H9 (cell line): ENCODE measurements at regions not wholly inside any gene's neighbourhood (a gene's known extent, or its start where the extent isn't known, plus 50 kb on each side); places are given as distances from the start of the nearest gene placed in this dataset.

Experiments used
- DNase-seq: peaks from one replicate; pipeline ENCODE4 v3.0.0-alpha.2; 2017
- H2AFZ ChIP-seq: one replicate; pipeline ENCODE4 v1.6.1; 2013; ENCODE audit warnings: mild to moderate bottlenecking, low read length, control low read depth, moderate library complexity
- H2AK5ac ChIP-seq: 2 replicates; pipeline ENCODE4 v1.6.1; 2013; ENCODE audit warnings: low read length, control low read depth, mixed read lengths; ENCODE audit not compliant: insufficient read length
- H2BK120ac ChIP-seq: one replicate; pipeline ENCODE4 v1.6.1; 2013; ENCODE audit warnings: low read depth, mild to moderate bottlenecking, low read length, control low read depth, inconsistent platforms; ENCODE audit not compliant: poor library complexity, severe bottlenecking
- H2BK12ac ChIP-seq: 2 replicates; pipeline ENCODE4 v1.6.1; 2013; ENCODE audit warnings: low read length, control low read depth, mixed read lengths, low read depth; ENCODE audit not compliant: insufficient read length
- H2BK15ac ChIP-seq: 2 replicates; pipeline ENCODE4 v1.6.1; 2013; ENCODE audit warnings: low read depth, low read length, control low read depth
- H2BK20ac ChIP-seq: one replicate; pipeline ENCODE4 v1.6.1; 2013; ENCODE audit warnings: low read depth, mild to moderate bottlenecking, low read length, control low read depth, inconsistent platforms; ENCODE audit not compliant: poor library complexity, severe bottlenecking
- H2BK5ac ChIP-seq: 2 replicates; pipeline ENCODE4 v1.6.1; 2013; ENCODE audit warnings: low read length, control low read depth, mixed read lengths; ENCODE audit not compliant: insufficient read length
- H3K14ac ChIP-seq: 2 replicates; pipeline ENCODE4 v1.6.1; 2013; ENCODE audit warnings: low read length, control low read depth; ENCODE audit not compliant: insufficient read depth
- H3K18ac ChIP-seq: 2 replicates; pipeline ENCODE4 v1.6.1; 2013; ENCODE audit warnings: low read depth, mild to moderate bottlenecking, mixed read lengths, low read length, control low read depth; ENCODE audit not compliant: insufficient read length
- H3K23ac ChIP-seq: 2 replicates; pipeline ENCODE4 v1.6.1; 2013; ENCODE audit warnings: low read length, control low read depth, mixed read lengths, low read depth; ENCODE audit not compliant: insufficient read length
- H3K23me2 ChIP-seq: 2 replicates; pipeline ENCODE4 v1.6.1; 2013; ENCODE audit warnings: low read depth, mild to moderate bottlenecking, mixed read lengths, low read length, control low read depth; ENCODE audit not compliant: insufficient read length, poor library complexity, severe bottlenecking
- H3K27ac ChIP-seq: 2 replicates; pipeline ENCODE4 v1.5.1; 2013; ENCODE audit warnings: low read length, control low read depth, mixed read lengths, low read depth; ENCODE audit not compliant: insufficient read length
- H3K27me3 ChIP-seq: 2 replicates; pipeline ENCODE4 v1.6.1; 2013; ENCODE audit warnings: low read length, control low read depth, inconsistent platforms; ENCODE audit not compliant: insufficient read depth
- H3K4ac ChIP-seq: 2 replicates; pipeline ENCODE4 v1.6.1; 2013; ENCODE audit warnings: low read depth, mild to moderate bottlenecking, control low read depth, inconsistent platforms, low read length, moderate library complexity
- H3K4me1 ChIP-seq: 2 replicates; pipeline ENCODE4 v1.6.1; 2013; ENCODE audit warnings: low read length, control low read depth, inconsistent platforms; ENCODE audit not compliant: insufficient read depth
- H3K4me2 ChIP-seq: 2 replicates; pipeline ENCODE4 v1.6.1; 2013; ENCODE audit warnings: low read length, control low read depth, mixed read lengths; ENCODE audit not compliant: insufficient read length, insufficient read depth
- H3K56ac ChIP-seq: 2 replicates; pipeline ENCODE4 v1.6.1; 2013; ENCODE audit warnings: low read depth, mild to moderate bottlenecking, mixed read lengths, low read length, control low read depth; ENCODE audit not compliant: insufficient read length
- H3K79me1 ChIP-seq: 2 replicates; pipeline ENCODE4 v1.6.1; 2013; ENCODE audit warnings: low read depth, mild to moderate bottlenecking, moderate library complexity, low read length, control low read depth, inconsistent platforms; ENCODE audit not compliant: insufficient read depth, poor library complexity, severe bottlenecking
- H3K79me2 ChIP-seq: 2 replicates; pipeline ENCODE4 v1.6.1; 2013; ENCODE audit warnings: low read length, control low read depth, inconsistent platforms; ENCODE audit not compliant: insufficient read depth
- H3K9ac ChIP-seq: 2 replicates; pipeline ENCODE4 v1.6.1; 2013; ENCODE audit warnings: low read length, control low read depth, mixed read lengths; ENCODE audit not compliant: insufficient read length; ENCODE audit errors: extremely low read depth
- H3K9me3 ChIP-seq: one replicate; pipeline ENCODE4 v1.6.1; 2013; ENCODE audit warnings: low read depth, low read length, inconsistent platforms; ENCODE audit not compliant: control insufficient read depth
- H3T11ph ChIP-seq: one replicate; pipeline ENCODE4 v1.6.1; 2013; ENCODE audit warnings: mild to moderate bottlenecking, low read length, control low read depth, inconsistent platforms
- H4K20me1 ChIP-seq: one replicate; pipeline ENCODE4 v1.6.1; 2013; ENCODE audit not compliant: control insufficient read depth, insufficient read length, insufficient read depth
- H4K5ac ChIP-seq: 2 replicates; pipeline ENCODE4 v1.6.1; 2013; ENCODE audit warnings: low read depth, mild to moderate bottlenecking, mixed read lengths, low read length, control low read depth; ENCODE audit not compliant: insufficient read length
- H4K8ac ChIP-seq: replicated peaks from 2 replicates; pipeline ENCODE4 v1.6.1; 2013; ENCODE audit warnings: low read length, control low read depth, mixed read lengths, low read depth; ENCODE audit not compliant: insufficient read length
- H4K91ac ChIP-seq: 2 replicates; pipeline ENCODE4 v1.6.1; 2013; ENCODE audit warnings: low read depth, mild to moderate bottlenecking, moderate library complexity, mixed read lengths, low read length, control low read depth; ENCODE audit not compliant: insufficient read length
- H3K27ac Mint-ChIP-seq, 3 experiments: 2 replicates in 2 of 3; 3 replicates in 1 of 3; pipeline ENCODE4 v1.8.0; 2020 to 2021; ENCODE audit warnings: mixed read lengths in 3 of 3, mild to moderate bottlenecking in 1 of 3, moderate library complexity in 1 of 3
- H3K27me3 Mint-ChIP-seq: 2 replicates; pipeline ENCODE4 v1.8.0; 2021; ENCODE audit warnings: low read depth, mild to moderate bottlenecking, moderate library complexity, mixed read lengths
- H3K36me3 Mint-ChIP-seq, 3 experiments: 2 replicates in 2 of 3; 3 replicates in 1 of 3; pipeline ENCODE4 v1.8.0; 2020 to 2021; ENCODE audit warnings: low read depth in 3 of 3, mixed read lengths in 3 of 3; ENCODE audit not compliant: insufficient read depth in 1 of 3
- H3K4me1 Mint-ChIP-seq, 2 experiments: 2 replicates each; pipeline ENCODE4 v1.8.0; 2020; ENCODE audit warnings: mixed read lengths in 2 of 2
- H3K4me3 Mint-ChIP-seq, 2 experiments: 2 replicates in 1 of 2; 3 replicates in 1 of 2; pipeline ENCODE4 v1.8.0; 2020 to 2021; ENCODE audit warnings: mild to moderate bottlenecking in 2 of 2, mixed read lengths in 2 of 2, moderate library complexity in 1 of 2
- H3K9me3 Mint-ChIP-seq, 2 experiments: 2 replicates in 1 of 2; 3 replicates in 1 of 2; pipeline ENCODE4 v1.8.0; 2020; ENCODE audit warnings: mild to moderate bottlenecking in 2 of 2, mixed read lengths in 2 of 2, moderate library complexity in 1 of 2
- WGBS: extraction: QIAGEN DNeasy Blood & Tissue Kit; methylation state at CpG from one replicate; pipeline ENCODE4 v1.1.7; 2013; ENCODE audit warnings: missing lambda C conversion rate, low lambda C conversion rate, mixed read lengths; ENCODE audit not compliant: insufficient read length; ENCODE audit errors: extremely low coverage; 5-methylcytosine and 5-hydroxymethylcytosine counted together
- TF ChIP-seq, protein P1 (sequence below): fragments of 200-600 bp; sonication (generic); conservative IDR thresholded peaks from 3 replicates; pipeline ENCODE4 v1.8.0; 2021; ENCODE audit warnings: antibody characterized with exemption, mild to moderate bottlenecking

DNA sequence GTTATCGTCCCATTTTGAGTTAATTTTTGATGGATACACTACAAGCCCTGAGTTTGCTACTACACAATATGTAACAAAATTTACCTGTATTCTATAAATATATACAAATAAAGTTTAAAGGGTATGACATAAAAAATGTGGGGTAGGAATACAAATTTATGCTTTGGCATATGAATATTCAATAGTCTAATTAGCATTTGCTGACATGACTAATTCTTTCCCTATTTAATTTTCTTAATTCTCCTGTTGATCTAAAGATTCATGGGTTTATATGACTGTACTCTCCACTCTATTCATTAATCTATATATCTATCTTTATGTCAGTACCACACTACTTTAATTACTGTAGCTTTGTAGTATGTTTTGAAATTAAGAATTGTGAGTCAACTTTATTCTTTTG lies 1840.7 kb upstream of the FLRT2 start:
- Histone ChIP-seq H3K23me2 (no peaks in the 10 kb centered on the region), H3K14ac (no peak overlapping the region), H3K4me1 (no peaks in the 10 kb centered on the region), H4K20me1 (no peaks in the 10 kb centered on the region), H4K5ac (no peak overlapping the region), H3K79me1 (no peaks in the 10 kb centered on the region), H2BK5ac (no peak overlapping the region), H2BK15ac (no peak overlapping the region), H2BK120ac (no peak overlapping the region), H3K4me2 (no peak overlapping the region), H3K9ac (no peak overlapping the region), H2AK5ac (no peak overlapping the region), H2BK12ac (no peak overlapping the region), H3K79me2 (no peaks in the 10 kb centered on the region), H3K27me3 (no peaks in the 10 kb centered on the region), H3K18ac (no peak overlapping the region), H3K4ac (no peak overlapping the region), H4K91ac (no peak overlapping the region), H3T11ph (no peak overlapping the region), H3K9me3 (no peaks in the 10 kb centered on the region), H3K27ac (no peak overlapping the region), H2AFZ (no peak overlapping the region), H2BK20ac (no peak overlapping the region), H4K8ac (no peak overlapping the region), H3K56ac (no peak overlapping the region), H3K23ac (no peak overlapping the region)
- WGBS = no CpG with 5 or more reads among the region's 1 CpG
- Mint-ChIP-seq H3K4me1 (no peaks in the 10 kb centered on the region), H3K4me3 (no peak overlapping the region), H3K36me3 (no peaks in the 10 kb centered on the region; a peak in 1 of 7 replicates), H3K9me3 (peaks cover 0 to 5% of the 10 kb centered on the region in 2 experiments; a peak in 3 of 5 replicates), H3K27ac (no peak overlapping the region), H3K27me3 (no peaks in the 10 kb centered on the region)
- TF ChIP-seq, protein P1, sequence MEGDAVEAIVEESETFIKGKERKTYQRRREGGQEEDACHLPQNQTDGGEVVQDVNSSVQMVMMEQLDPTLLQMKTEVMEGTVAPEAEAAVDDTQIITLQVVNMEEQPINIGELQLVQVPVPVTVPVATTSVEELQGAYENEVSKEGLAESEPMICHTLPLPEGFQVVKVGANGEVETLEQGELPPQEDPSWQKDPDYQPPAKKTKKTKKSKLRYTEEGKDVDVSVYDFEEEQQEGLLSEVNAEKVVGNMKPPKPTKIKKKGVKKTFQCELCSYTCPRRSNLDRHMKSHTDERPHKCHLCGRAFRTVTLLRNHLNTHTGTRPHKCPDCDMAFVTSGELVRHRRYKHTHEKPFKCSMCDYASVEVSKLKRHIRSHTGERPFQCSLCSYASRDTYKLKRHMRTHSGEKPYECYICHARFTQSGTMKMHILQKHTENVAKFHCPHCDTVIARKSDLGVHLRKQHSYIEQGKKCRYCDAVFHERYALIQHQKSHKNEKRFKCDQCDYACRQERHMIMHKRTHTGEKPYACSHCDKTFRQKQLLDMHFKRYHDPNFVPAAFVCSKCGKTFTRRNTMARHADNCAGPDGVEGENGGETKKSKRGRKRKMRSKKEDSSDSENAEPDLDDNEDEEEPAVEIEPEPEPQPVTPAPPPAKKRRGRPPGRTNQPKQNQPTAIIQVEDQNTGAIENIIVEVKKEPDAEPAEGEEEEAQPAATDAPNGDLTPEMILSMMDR = no peak
- DNase-seq = no peak
